GM06990 (cell line): ENCODE measurements at regions not wholly inside any gene's neighbourhood (a gene's known extent, or its start where the extent isn't known, plus 50 kb on each side); places are given as distances from the start of the nearest gene placed in this dataset.

Source experiments
- DNase-seq: peaks from one replicate; pipeline ENCODE4 v3.0.0-alpha.2; 2011; ENCODE audit not compliant: insufficient read length; ENCODE audit errors: extremely low read depth
- H3K27me3 ChIP-seq: replicated peaks from 2 replicates; pipeline ENCODE4 v1.6.0; 2011; ENCODE audit warnings: low read length; ENCODE audit not compliant: control insufficient read depth, insufficient read depth
- H3K36me3 ChIP-seq: 2 replicates; pipeline ENCODE4 v1.5.1; 2011; ENCODE audit warnings: low read length; ENCODE audit not compliant: control insufficient read depth, insufficient read depth
- H3K4me3 ChIP-seq: replicated peaks from 2 replicates; pipeline ENCODE4 v1.5.1; 2011; ENCODE audit warnings: low read depth, mild to moderate bottlenecking, control low read depth, low read length
- TF ChIP-seq, protein P1 (sequence below): IDR thresholded peaks from 2 replicates; pipeline ENCODE4 v1.5.1; 2011; ENCODE audit warnings: low read length, control low read depth, mild to moderate bottlenecking, inconsistent platforms; ENCODE audit not compliant: insufficient read depth, poor library complexity, severe bottlenecking

GRCh38 chr4:151979819-151980218, 219.0 kb upstream of the GATB start:
- H3K4me3 ChIP-seq: no peak overlapping the region
- no peak for DNase-seq
- TF ChIP-seq, protein P1, sequence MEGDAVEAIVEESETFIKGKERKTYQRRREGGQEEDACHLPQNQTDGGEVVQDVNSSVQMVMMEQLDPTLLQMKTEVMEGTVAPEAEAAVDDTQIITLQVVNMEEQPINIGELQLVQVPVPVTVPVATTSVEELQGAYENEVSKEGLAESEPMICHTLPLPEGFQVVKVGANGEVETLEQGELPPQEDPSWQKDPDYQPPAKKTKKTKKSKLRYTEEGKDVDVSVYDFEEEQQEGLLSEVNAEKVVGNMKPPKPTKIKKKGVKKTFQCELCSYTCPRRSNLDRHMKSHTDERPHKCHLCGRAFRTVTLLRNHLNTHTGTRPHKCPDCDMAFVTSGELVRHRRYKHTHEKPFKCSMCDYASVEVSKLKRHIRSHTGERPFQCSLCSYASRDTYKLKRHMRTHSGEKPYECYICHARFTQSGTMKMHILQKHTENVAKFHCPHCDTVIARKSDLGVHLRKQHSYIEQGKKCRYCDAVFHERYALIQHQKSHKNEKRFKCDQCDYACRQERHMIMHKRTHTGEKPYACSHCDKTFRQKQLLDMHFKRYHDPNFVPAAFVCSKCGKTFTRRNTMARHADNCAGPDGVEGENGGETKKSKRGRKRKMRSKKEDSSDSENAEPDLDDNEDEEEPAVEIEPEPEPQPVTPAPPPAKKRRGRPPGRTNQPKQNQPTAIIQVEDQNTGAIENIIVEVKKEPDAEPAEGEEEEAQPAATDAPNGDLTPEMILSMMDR: no peak

DNA sequence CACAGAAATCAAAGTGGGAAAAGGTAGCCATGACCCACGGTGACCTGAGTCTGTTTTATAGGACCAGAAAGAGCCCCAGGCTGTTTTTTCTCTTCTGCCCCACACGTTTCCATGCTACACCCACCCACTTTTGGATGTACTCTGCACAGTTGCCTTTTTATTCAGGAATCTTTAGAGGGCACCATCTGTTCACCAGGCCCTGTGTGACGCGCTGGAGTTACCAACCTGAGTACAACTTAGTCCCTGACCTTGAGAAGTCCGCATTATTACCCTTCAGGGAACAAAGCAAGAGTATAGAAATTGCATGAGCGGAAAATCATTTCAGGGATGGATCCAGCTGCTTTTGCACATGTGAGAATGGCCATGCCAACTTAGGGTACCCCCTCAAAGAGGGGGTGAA, 207.8 kb upstream of the GATB start:
- H3K27me3 ChIP-seq: no peaks in the 10 kb centered on the region; the same call in none of the 2 replicates
- H3K4me3 ChIP-seq: no peak overlapping the region
- TF ChIP-seq, protein P1: no peak
- no peak for DNase-seq
- no peaks in the 10 kb centered on the region for H3K36me3 ChIP-seq

More at GRCh38 chr4:151979819-151980218, 219.0 kb upstream of the GATB start:
- H3K36me3 ChIP-seq: no peaks in the 10 kb centered on the region
- H3K27me3 ChIP-seq: no peaks in the 10 kb centered on the region

- no peaks in the 10 kb centered on the region; the same call in none of the 2 replicates for H3K27me3 ChIP-seq
- H3K36me3 ChIP-seq: no peaks in the 10 kb centered on the region
- no peak for DNase-seq
- H3K4me3 ChIP-seq: no peak overlapping the region
- TF ChIP-seq, protein P1: no peak
These were observed 206.3 kb upstream of the GATB start for GRCh38 chr4:151967074-151967473.

GRCh38 chr4:151962138-151962823, 201.5 kb upstream of the GATB start:
- Histone ChIP-seq H3K27me3 (no peaks in the 10 kb centered on the region; the same call in none of the 2 replicates), H3K4me3 (no peak overlapping the region), H3K36me3 (no peaks in the 10 kb centered on the region)
- TF ChIP-seq, protein P1: no peak
- no peak for DNase-seq

GRCh38 chr4:151961456-151961855, 200.6 kb upstream of the GATB start:
- TF ChIP-seq, protein P1: no peak

More at GRCh38 chr4:151961456-151961855, 200.6 kb upstream of the GATB start:
- Histone ChIP-seq H3K27me3 (no peaks in the 10 kb centered on the region; the same call in none of the 2 replicates), H3K36me3 (no peaks in the 10 kb centered on the region), H3K4me3 (no peak overlapping the region)
- DNase-seq: no peak
